ENCODE measurements at regions not wholly inside any gene's neighbourhood (a gene's known extent, or its start where the extent isn't known, plus 50 kb on each side); places are given as distances from the start of the nearest gene placed in this dataset.

- BruUV-seq (replicated peaks), result no TSS peak
- Histone ChIP-seq H2AFZ (ENCODE audit: low read depth, low read length) (no peak overlapping the region), H3K27ac (ENCODE audit: insufficient read depth, low read depth, low read length) (no peak overlapping the region), H3K4me3 (replicated peaks in 1 of 3; ENCODE audit: insufficient read depth in 1 of 3, low read depth in 1 of 3, low read length in 3 of 3) (no peak overlapping the region), H3K4me2 (ENCODE audit: insufficient read depth, low read length) (no peak overlapping the region), H3K4me1 (ENCODE audit: control insufficient read depth, extremely low read depth, insufficient read depth, low read length) (no peaks in the 10 kb centered on the region), H3K27me3 (ENCODE audit: control insufficient read depth in 2 of 2, insufficient read depth in 2 of 2, low read length in 2 of 2) (no peaks in the 10 kb centered on the region), H3K9me1 (replicated peaks; ENCODE audit: control insufficient read depth, extremely low read depth, insufficient read depth, low read length) (no peaks in the 10 kb centered on the region), H3K36me3 (ENCODE audit: control insufficient read depth in 2 of 2, extremely low read depth in 1 of 2, insufficient read depth in 2 of 2, low read length in 2 of 2) (no peaks in the 10 kb centered on the region), H3K9me3 (replicated peaks; ENCODE audit: control insufficient read depth, insufficient read depth, low read length) (peaks cover 6% of the 10 kb centered on the region), H3K9ac (replicated peaks; ENCODE audit: extremely low read depth, insufficient read depth, low read length) (no peak overlapping the region), H4K20me1 (replicated peaks; ENCODE audit: control insufficient read depth, extremely low read depth, insufficient read depth, low read length) (no peaks in the 10 kb centered on the region), H3K79me2 (ENCODE audit: control insufficient read depth, insufficient read depth, low read length) (no peaks in the 10 kb centered on the region)
- POLR2A ChIA-PET, result no interaction called here
- CTCF ChIA-PET, result no interaction called here
- no peak for DNase-seq (ENCODE audit: low read depth, low spot score)
- FAIRE-seq, result no peak
- TF ChIP-seq EZH2 (IDR thresholded peaks at IDR 0.05; ENCODE audit: borderline replicate concordance, low read depth, low read length, severe bottlenecking) (no peak), GATA2 (IDR thresholded peaks at IDR 0.05; ENCODE audit: insufficient read depth, insufficient read length, low read depth, low read length) (no peak), POLR2A (IDR thresholded peaks at IDR 0.05; ENCODE audit: low read depth, low read length) (no peak), MAX (IDR thresholded peaks at IDR 0.05; ENCODE audit: insufficient read depth, insufficient read length) (no peak), MYC (IDR thresholded peaks at IDR 0.05; ENCODE audit: low read depth, low read length) (no peak), CTCF (IDR thresholded peaks at IDR 0.05; ENCODE audit: extremely low read depth in 1 of 2, insufficient read depth in 1 of 2, low read depth in 1 of 2, low read length in 2 of 2) (no peak), FOS (IDR thresholded peaks at IDR 0.05; ENCODE audit: borderline replicate concordance, insufficient read depth, low read length) (no peak), POLR2AphosphoS5 (IDR thresholded peaks at IDR 0.05; ENCODE audit: insufficient read depth, low read depth, low read length) (no peak), JUN (IDR thresholded peaks at IDR 0.05; ENCODE audit: borderline replicate concordance, insufficient read depth, insufficient read length, low read depth) (no peak)
- dilution Hi-C loops (cut with MboI; ENCODE audit: extremely low pct_ligation_motif_present, low sequenced_read_pairs), result no loop called here
- intact Hi-C loops (cut with micrococcal nuclease), result no loop called here
Measured at GRCh38 chr16:7026639-7027038, 306.0 kb upstream of the RBFOX1 start.
